ENCODE measurements at regions not wholly inside any gene's neighbourhood (a gene's known extent, or its start where the extent isn't known, plus 50 kb on each side); places are given as distances from the start of the nearest gene placed in this dataset.

- TF ChIP-seq POLR2A (IDR thresholded peaks at IDR 0.05) (no peak), EP300 (IDR thresholded peaks at IDR 0.05) (no peak)
- TF ChIP-seq, protein P1, sequence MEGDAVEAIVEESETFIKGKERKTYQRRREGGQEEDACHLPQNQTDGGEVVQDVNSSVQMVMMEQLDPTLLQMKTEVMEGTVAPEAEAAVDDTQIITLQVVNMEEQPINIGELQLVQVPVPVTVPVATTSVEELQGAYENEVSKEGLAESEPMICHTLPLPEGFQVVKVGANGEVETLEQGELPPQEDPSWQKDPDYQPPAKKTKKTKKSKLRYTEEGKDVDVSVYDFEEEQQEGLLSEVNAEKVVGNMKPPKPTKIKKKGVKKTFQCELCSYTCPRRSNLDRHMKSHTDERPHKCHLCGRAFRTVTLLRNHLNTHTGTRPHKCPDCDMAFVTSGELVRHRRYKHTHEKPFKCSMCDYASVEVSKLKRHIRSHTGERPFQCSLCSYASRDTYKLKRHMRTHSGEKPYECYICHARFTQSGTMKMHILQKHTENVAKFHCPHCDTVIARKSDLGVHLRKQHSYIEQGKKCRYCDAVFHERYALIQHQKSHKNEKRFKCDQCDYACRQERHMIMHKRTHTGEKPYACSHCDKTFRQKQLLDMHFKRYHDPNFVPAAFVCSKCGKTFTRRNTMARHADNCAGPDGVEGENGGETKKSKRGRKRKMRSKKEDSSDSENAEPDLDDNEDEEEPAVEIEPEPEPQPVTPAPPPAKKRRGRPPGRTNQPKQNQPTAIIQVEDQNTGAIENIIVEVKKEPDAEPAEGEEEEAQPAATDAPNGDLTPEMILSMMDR (IDR thresholded peaks at IDR 0.05): no peak
These were observed 2071.2 kb upstream of the C9orf72 start for GRCh38 chr9:29644514-29644913.

Data from ovary (tissue), 3 donors.